ENCODE measurements at regions not wholly inside any gene's neighbourhood (a gene's known extent, or its start where the extent isn't known, plus 50 kb on each side); places are given as distances from the start of the nearest gene placed in this dataset.
"Not testable (repeated sequence)": the region's sequence is repeated elsewhere in the genome, so short reads cannot be mapped to it uniquely, and the experiment has no call there.

DNA sequence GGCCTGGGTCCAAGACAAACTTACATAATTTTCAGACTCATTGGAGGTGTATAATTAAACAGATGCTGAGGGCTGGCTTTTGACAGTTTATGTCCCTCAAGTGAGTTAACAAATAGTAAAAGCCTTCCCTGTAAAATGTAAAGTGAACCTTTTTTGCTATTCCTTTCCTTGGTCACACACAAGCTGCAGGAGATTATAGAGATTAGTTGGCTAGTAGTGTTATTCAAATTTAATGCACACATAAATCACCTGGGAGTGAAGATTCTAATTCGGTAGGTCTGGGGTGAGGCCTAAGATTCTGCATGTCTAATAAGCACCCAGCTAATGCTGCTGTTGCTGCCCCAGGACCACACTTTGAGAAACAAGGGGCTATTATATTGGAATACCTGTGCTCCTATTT lies 206.2 kb upstream of the SSTR1 start:
- no peak overlapping the region for H3K4me2 ChIP-seq (ENCODE audit: low read length)
- H3K27ac Mint-ChIP-seq (ENCODE audit: unreplicated experiment) = no peak overlapping the region
- TF ChIP-seq EZH2 (IDR thresholded peaks at IDR 0.05; ENCODE audit: insufficient read depth, low read length) = no peak
- TF ChIP-seq, protein P1, sequence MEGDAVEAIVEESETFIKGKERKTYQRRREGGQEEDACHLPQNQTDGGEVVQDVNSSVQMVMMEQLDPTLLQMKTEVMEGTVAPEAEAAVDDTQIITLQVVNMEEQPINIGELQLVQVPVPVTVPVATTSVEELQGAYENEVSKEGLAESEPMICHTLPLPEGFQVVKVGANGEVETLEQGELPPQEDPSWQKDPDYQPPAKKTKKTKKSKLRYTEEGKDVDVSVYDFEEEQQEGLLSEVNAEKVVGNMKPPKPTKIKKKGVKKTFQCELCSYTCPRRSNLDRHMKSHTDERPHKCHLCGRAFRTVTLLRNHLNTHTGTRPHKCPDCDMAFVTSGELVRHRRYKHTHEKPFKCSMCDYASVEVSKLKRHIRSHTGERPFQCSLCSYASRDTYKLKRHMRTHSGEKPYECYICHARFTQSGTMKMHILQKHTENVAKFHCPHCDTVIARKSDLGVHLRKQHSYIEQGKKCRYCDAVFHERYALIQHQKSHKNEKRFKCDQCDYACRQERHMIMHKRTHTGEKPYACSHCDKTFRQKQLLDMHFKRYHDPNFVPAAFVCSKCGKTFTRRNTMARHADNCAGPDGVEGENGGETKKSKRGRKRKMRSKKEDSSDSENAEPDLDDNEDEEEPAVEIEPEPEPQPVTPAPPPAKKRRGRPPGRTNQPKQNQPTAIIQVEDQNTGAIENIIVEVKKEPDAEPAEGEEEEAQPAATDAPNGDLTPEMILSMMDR (IDR thresholded peaks at IDR 0.05; ENCODE audit: insufficient read depth, low read depth, low read length) = no peak
- H4K20me1 ChIP-seq (ENCODE audit: insufficient read depth, low read length) = no peaks in the 10 kb centered on the region
- H3K9me3 ChIP-seq (ENCODE audit: insufficient read depth, low read depth, low read length) = peaks cover 2% of the 10 kb centered on the region
- no peaks in the 10 kb centered on the region for H3K4me1 Mint-ChIP-seq (ENCODE audit: low read depth, unreplicated experiment)
- no peaks in the 10 kb centered on the region for H3K9me3 Mint-ChIP-seq (ENCODE audit: unreplicated experiment)
- H3K9ac ChIP-seq (ENCODE audit: low read length) = no peak overlapping the region
- H3K27ac ChIP-seq (ENCODE audit: low read depth, low read length) = no peak overlapping the region
- no peaks in the 10 kb centered on the region for H3K4me1 ChIP-seq (ENCODE audit: insufficient read depth, low read length)
- no peaks in the 10 kb centered on the region for H3K27me3 ChIP-seq (ENCODE audit: insufficient read depth, low read length)
- no peaks in the 10 kb centered on the region for H3K36me3 ChIP-seq (ENCODE audit: insufficient read depth, low read length)
- peaks cover 5% of the 10 kb centered on the region for H3K27me3 Mint-ChIP-seq (ENCODE audit: low read depth, unreplicated experiment)
- DNase-seq (ENCODE audit: low read depth) (no peak), FAIRE-seq (no peak)
- no peak overlapping the region for H3K4me3 Mint-ChIP-seq (ENCODE audit: unreplicated experiment)
- no peaks in the 10 kb centered on the region for H3K36me3 Mint-ChIP-seq (ENCODE audit: low read depth, unreplicated experiment)
- no peak overlapping the region for H3K4me3 ChIP-seq (ENCODE audit: insufficient read depth, low read depth, low read length)
- no peak overlapping the region for H2AFZ ChIP-seq (ENCODE audit: low read depth, low read length)
- H3K79me2 ChIP-seq (ENCODE audit: insufficient read depth, low read length) = no peaks in the 10 kb centered on the region

DNA sequence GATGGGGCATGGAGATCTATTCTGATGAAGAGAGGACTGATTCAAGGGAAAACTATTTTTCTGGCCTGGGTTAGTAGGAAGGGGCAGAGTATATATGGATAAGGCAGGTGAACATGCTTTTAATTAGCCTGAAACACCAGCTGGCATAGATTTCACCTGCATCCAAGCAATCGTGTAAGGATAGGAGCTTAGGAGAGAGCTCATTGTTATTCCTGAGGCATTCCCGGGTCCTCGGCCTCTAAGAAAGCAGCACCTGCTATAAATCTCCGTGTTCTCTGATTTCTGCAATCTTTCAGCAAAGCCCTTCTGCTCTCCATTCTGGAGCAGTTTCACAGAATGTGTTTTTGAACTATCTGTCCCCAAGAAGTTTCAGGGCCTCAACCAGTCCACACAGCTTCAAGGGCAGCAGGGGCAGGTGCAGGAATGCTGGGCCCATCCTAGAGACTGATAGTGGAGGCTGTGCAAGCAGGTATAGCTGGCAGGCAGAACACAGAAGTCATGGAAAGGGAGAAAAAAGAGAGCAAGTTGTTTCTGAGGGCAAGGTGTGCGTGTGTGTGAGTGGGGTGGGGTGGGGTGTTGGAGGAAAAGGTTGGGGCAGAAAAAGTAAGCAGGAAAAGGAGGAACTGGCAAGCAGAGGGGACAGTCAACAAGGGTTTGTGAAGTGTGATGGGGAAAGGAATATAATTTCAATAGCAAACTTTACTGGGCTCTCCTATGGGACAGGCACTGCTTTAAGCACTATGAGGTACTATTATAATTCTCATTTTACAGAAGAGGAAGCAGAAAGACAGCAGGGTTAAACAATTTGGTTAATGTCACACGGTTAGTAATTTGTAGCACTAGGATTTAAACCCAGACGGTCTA lies 203.7 kb upstream of the SSTR1 start:
- H3K36me3 Mint-ChIP-seq (ENCODE audit: low read depth, unreplicated experiment) = no peaks in the 10 kb centered on the region
- Histone ChIP-seq H2AFZ (ENCODE audit: low read depth, low read length) (no peak overlapping the region), H3K79me2 (ENCODE audit: insufficient read depth, low read length) (no peaks in the 10 kb centered on the region), H3K4me3 (ENCODE audit: insufficient read depth, low read depth, low read length) (no peak overlapping the region), H4K20me1 (ENCODE audit: insufficient read depth, low read length) (no peaks in the 10 kb centered on the region), H3K9me3 (ENCODE audit: insufficient read depth, low read depth, low read length) (peaks cover 2% of the 10 kb centered on the region), H3K36me3 (ENCODE audit: insufficient read depth, low read length) (no peaks in the 10 kb centered on the region), H3K27me3 (ENCODE audit: insufficient read depth, low read length) (no peaks in the 10 kb centered on the region), H3K4me2 (ENCODE audit: low read length) (no peak overlapping the region), H3K9ac (ENCODE audit: low read length) (no peak overlapping the region), H3K4me1 (ENCODE audit: insufficient read depth, low read length) (no peaks in the 10 kb centered on the region), H3K27ac (ENCODE audit: low read depth, low read length) (no peak overlapping the region)
- no peak for TF ChIP-seq EZH2 (IDR thresholded peaks at IDR 0.05; ENCODE audit: insufficient read depth, low read length)
- TF ChIP-seq, protein P1 (IDR thresholded peaks at IDR 0.05; ENCODE audit: insufficient read depth, low read depth, low read length) = no peak
- no peaks in the 10 kb centered on the region for H3K9me3 Mint-ChIP-seq (ENCODE audit: unreplicated experiment)
- H3K27ac Mint-ChIP-seq (ENCODE audit: unreplicated experiment) = peak overlapping the region; percentile 54
- H3K27me3 Mint-ChIP-seq (ENCODE audit: low read depth, unreplicated experiment) = peaks cover 5% of the 10 kb centered on the region
- no peak overlapping the region for H3K4me3 Mint-ChIP-seq (ENCODE audit: unreplicated experiment)
- FAIRE-seq = no peak
- no peaks in the 10 kb centered on the region for H3K4me1 Mint-ChIP-seq (ENCODE audit: low read depth, unreplicated experiment)
- no peak for DNase-seq (ENCODE audit: low read depth)

DNA sequence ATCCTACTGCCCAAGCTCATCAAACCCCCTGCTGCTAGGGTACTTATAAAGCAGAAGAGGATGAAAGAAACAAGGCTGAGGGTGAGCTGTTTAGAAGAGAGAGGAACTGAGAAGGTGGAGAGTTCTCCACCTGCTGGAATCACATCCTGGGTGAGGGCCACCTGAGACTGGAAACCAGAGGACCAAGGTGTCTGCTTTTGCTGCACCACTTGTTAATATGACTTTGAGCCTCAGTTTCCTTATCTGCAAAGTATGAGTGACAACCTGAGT lies 203.2 kb upstream of the SSTR1 start:
- Histone ChIP-seq H3K9me3 (ENCODE audit: insufficient read depth, low read depth, low read length) (peaks cover 2% of the 10 kb centered on the region), H3K36me3 (ENCODE audit: insufficient read depth, low read length) (no peaks in the 10 kb centered on the region), H4K20me1 (ENCODE audit: insufficient read depth, low read length) (no peaks in the 10 kb centered on the region), H3K4me3 (ENCODE audit: insufficient read depth, low read depth, low read length) (no peak overlapping the region), H3K4me1 (ENCODE audit: insufficient read depth, low read length) (no peaks in the 10 kb centered on the region), H3K27ac (ENCODE audit: low read depth, low read length) (no peak overlapping the region), H3K79me2 (ENCODE audit: insufficient read depth, low read length) (no peaks in the 10 kb centered on the region), H2AFZ (ENCODE audit: low read depth, low read length) (no peak overlapping the region), H3K9ac (ENCODE audit: low read length) (no peak overlapping the region), H3K4me2 (ENCODE audit: low read length) (no peak overlapping the region), H3K27me3 (ENCODE audit: insufficient read depth, low read length) (no peaks in the 10 kb centered on the region)
- FAIRE-seq (no peak), DNase-seq (ENCODE audit: low read depth) (no peak)
- Mint-ChIP-seq H3K27me3 (ENCODE audit: low read depth, unreplicated experiment) (peaks cover 4% of the 10 kb centered on the region), H3K4me1 (ENCODE audit: low read depth, unreplicated experiment) (no peaks in the 10 kb centered on the region), H3K4me3 (ENCODE audit: unreplicated experiment) (no peak overlapping the region), H3K9me3 (ENCODE audit: unreplicated experiment) (peaks cover 1% of the 10 kb centered on the region), H3K27ac (ENCODE audit: unreplicated experiment) (no peak overlapping the region), H3K36me3 (ENCODE audit: low read depth, unreplicated experiment) (no peaks in the 10 kb centered on the region)
- TF ChIP-seq, protein P1 (IDR thresholded peaks at IDR 0.05; ENCODE audit: insufficient read depth, low read depth, low read length) = no peak
- TF ChIP-seq EZH2 (IDR thresholded peaks at IDR 0.05; ENCODE audit: insufficient read depth, low read length) = no peak

DNA sequence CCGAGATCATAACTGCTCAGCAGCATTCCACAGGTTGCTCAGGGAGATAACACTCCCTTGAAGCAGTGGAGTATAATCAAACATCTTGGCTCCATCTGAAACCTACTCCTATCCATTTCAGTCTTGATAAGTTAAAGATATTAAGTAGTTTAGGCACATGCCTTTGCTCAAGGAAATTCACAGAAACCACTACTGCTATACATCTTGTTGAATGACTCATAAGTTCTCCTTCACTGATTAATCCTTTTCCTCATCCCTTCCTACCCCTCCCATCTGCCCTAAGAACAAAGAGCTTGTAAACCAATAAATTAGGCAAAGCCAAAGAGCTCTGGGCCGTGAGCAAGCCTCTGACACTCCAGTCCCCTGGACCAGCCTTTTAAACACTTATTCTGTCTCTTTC lies 196.5 kb upstream of the SSTR1 start:
- not testable (repeated sequence) for H3K27me3 ChIP-seq (ENCODE audit: insufficient read depth, low read length); H3K27ac ChIP-seq (ENCODE audit: low read depth, low read length); H3K4me2 ChIP-seq (ENCODE audit: low read length); H3K4me1 ChIP-seq (ENCODE audit: insufficient read depth, low read length); H2AFZ ChIP-seq (ENCODE audit: low read depth, low read length); H3K27ac Mint-ChIP-seq (ENCODE audit: unreplicated experiment); H3K36me3 ChIP-seq (ENCODE audit: insufficient read depth, low read length); H3K4me1 Mint-ChIP-seq (ENCODE audit: low read depth, unreplicated experiment); H3K4me3 Mint-ChIP-seq (ENCODE audit: unreplicated experiment); H3K9me3 ChIP-seq (ENCODE audit: insufficient read depth, low read depth, low read length); FAIRE-seq; H3K9ac ChIP-seq (ENCODE audit: low read length); H4K20me1 ChIP-seq (ENCODE audit: insufficient read depth, low read length); H3K79me2 ChIP-seq (ENCODE audit: insufficient read depth, low read length); H3K36me3 Mint-ChIP-seq (ENCODE audit: low read depth, unreplicated experiment); H3K4me3 ChIP-seq (ENCODE audit: insufficient read depth, low read depth, low read length); H3K27me3 Mint-ChIP-seq (ENCODE audit: low read depth, unreplicated experiment)
- DNase-seq (ENCODE audit: low read depth) = peak; percentile 34
- H3K9me3 Mint-ChIP-seq (ENCODE audit: unreplicated experiment) = peaks cover 21% of the 10 kb centered on the region

Measured in astrocyte (in vitro differentiated cells and primary cell).